Keratinocyte (primary cell): ENCODE measurements at regions not wholly inside any gene's neighbourhood (a gene's known extent, or its start where the extent isn't known, plus 50 kb on each side); places are given as distances from the start of the nearest gene placed in this dataset.
"Not testable (repeated sequence)": the region's sequence is repeated elsewhere in the genome, so short reads cannot be mapped to it uniquely, and the experiment has no call there.

Source experiments
- DNase-seq: peaks from one replicate; pipeline ENCODE4 v3.0.0-alpha.2; 2011; ENCODE audit warnings: low read depth, missing footprints, low spot score
- FAIRE-seq: peaks from 2 replicates; lab custom pipeline; 2011; peaks lifted over from hg19 to GRCh38; lab: Jason Lieb, UNC
- H2AFZ ChIP-seq: 2 replicates; pipeline ENCODE4 v1.6.0; 2012; ENCODE audit warnings: low read length, control low read depth, inconsistent platforms; ENCODE audit not compliant: control insufficient read depth
- H3K27ac ChIP-seq: 2 replicates; pipeline ENCODE4 v1.5.1; 2011; ENCODE audit warnings: low read length; ENCODE audit not compliant: control insufficient read depth, insufficient read depth
- H3K27me3 ChIP-seq: 3 replicates; pipeline ENCODE4 v1.6.0; 2011; ENCODE audit warnings: low read length; ENCODE audit not compliant: control insufficient read depth, insufficient read depth; ENCODE audit errors: extremely low read depth
- H3K36me3 ChIP-seq, 2 experiments: 2 replicates in 1 of 2; 3 replicates in 1 of 2; pipeline ENCODE4 v1.5.1; 2011; ENCODE audit warnings: low read length in 2 of 2, mild to moderate bottlenecking in 1 of 2; ENCODE audit not compliant: control insufficient read depth in 2 of 2, insufficient read depth in 2 of 2; ENCODE audit errors: extremely low read depth in 1 of 2
- H3K4me1 ChIP-seq: 3 replicates; pipeline ENCODE4 v1.5.1; 2011; ENCODE audit warnings: low read length; ENCODE audit not compliant: control insufficient read depth, insufficient read depth; ENCODE audit errors: extremely low read depth
- H3K4me2 ChIP-seq: 3 replicates; pipeline ENCODE4 v1.6.0; 2011; ENCODE audit warnings: low read depth, low read length; ENCODE audit not compliant: control insufficient read depth, insufficient read depth; ENCODE audit errors: extremely low read depth
- H3K4me3 ChIP-seq, 3 experiments: fragments of 200-600 bp in 1 of 3; sonication (generic) in 1 of 3; 2 replicates in 2 of 3; 3 replicates in 1 of 3; pipeline ENCODE4 v1.5.1; 2011 to 2016; ENCODE audit warnings: low read length in 3 of 3, mild to moderate bottlenecking in 3 of 3, control low read depth in 2 of 3, inconsistent platforms in 1 of 3, low read depth in 1 of 3, mixed read lengths in 1 of 3, mixed run types in 1 of 3, moderate library complexity in 1 of 3; ENCODE audit not compliant: control insufficient read depth in 2 of 3, insufficient read depth in 2 of 3; ENCODE audit errors: extremely low read depth in 1 of 3
- H3K79me2 ChIP-seq: 2 replicates; pipeline ENCODE4 v1.6.0; 2012; ENCODE audit warnings: low read length; ENCODE audit not compliant: control insufficient read depth, insufficient read depth
- H3K9ac ChIP-seq: 3 replicates; pipeline ENCODE4 v1.6.0; 2011; ENCODE audit warnings: low read length; ENCODE audit not compliant: control insufficient read depth, insufficient read depth; ENCODE audit errors: extremely low read depth
- H3K9me1 ChIP-seq: 3 replicates; pipeline ENCODE4 v1.6.0; 2011; ENCODE audit warnings: low read length; ENCODE audit not compliant: control insufficient read depth, insufficient read depth; ENCODE audit errors: extremely low read depth
- H3K9me3 ChIP-seq: 2 replicates; pipeline ENCODE4 v1.5.1; 2012; ENCODE audit warnings: low read depth, low read length; ENCODE audit not compliant: control insufficient read depth
- H4K20me1 ChIP-seq: 3 replicates; pipeline ENCODE4 v1.6.0; 2011; ENCODE audit warnings: low read length; ENCODE audit not compliant: control insufficient read depth, insufficient read depth; ENCODE audit errors: extremely low read depth
- EZH2 ChIP-seq: IDR thresholded peaks from one replicate; pipeline ENCODE4 v1.6.1; 2012; ENCODE audit warnings: inconsistent platforms, mild to moderate bottlenecking, low read length, moderate library complexity
- dilution Hi-C: fragments of 300-500 bp; cut with MboI; formaldehyde crosslinking; loops from one replicate; pipeline ENCODE4 v1.7.0; 2020; ENCODE audit warnings: low sequenced_read_pairs; ENCODE audit not compliant: extremely low pct_ligation_motif_present
- TF ChIP-seq, protein P1 (sequence below), 3 experiments: IDR thresholded peaks in 1 of 3; conservative IDR thresholded peaks in 1 of 3; optimal IDR thresholded peaks in 1 of 3; 2 replicates in 2 of 3; 3 replicates in 1 of 3; pipeline versions ENCODE3 to v1.5.1; 2011; ENCODE audit warnings: low read length in 3 of 3, mild to moderate bottlenecking in 3 of 3, moderate library complexity in 2 of 3, control low read depth in 1 of 3, inconsistent platforms in 1 of 3; ENCODE audit not compliant: insufficient read depth in 2 of 3; ENCODE audit errors: extremely low read depth in 1 of 3

DNA sequence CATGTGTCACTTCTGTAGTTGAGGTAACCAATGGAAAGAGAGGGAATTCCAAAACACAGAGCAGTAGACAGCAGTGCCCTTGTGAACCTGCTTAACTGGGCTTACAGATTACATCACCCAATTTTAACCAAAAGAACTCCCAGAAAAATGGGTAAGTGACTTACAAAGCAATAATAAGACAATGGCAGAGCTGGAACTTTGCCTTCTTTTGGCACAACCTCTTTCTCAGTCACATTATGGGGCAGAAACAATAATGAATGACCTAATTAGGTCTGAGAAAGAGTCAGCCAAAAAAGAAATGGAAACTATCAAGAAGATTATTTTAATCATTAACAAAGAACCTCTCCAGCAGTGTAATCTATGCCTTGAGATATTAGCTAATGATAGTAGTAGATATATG is 146.5 kb downstream of the SPATA31D1 start:
- Histone ChIP-seq H3K4me3 (no peak overlapping the region), H3K27ac (no peak overlapping the region), H3K4me1 (no peaks in the 10 kb centered on the region), H3K27me3 (no peaks in the 10 kb centered on the region), H3K9me1 (no peaks in the 10 kb centered on the region), H4K20me1 (no peaks in the 10 kb centered on the region), H3K9ac (no peak overlapping the region), H2AFZ (no peak overlapping the region), H3K4me2 (no peak overlapping the region), H3K79me2 (no peaks in the 10 kb centered on the region), H3K36me3 (no peaks in the 10 kb centered on the region), H3K9me3 (no peaks in the 10 kb centered on the region)
- TF ChIP-seq, protein P1, sequence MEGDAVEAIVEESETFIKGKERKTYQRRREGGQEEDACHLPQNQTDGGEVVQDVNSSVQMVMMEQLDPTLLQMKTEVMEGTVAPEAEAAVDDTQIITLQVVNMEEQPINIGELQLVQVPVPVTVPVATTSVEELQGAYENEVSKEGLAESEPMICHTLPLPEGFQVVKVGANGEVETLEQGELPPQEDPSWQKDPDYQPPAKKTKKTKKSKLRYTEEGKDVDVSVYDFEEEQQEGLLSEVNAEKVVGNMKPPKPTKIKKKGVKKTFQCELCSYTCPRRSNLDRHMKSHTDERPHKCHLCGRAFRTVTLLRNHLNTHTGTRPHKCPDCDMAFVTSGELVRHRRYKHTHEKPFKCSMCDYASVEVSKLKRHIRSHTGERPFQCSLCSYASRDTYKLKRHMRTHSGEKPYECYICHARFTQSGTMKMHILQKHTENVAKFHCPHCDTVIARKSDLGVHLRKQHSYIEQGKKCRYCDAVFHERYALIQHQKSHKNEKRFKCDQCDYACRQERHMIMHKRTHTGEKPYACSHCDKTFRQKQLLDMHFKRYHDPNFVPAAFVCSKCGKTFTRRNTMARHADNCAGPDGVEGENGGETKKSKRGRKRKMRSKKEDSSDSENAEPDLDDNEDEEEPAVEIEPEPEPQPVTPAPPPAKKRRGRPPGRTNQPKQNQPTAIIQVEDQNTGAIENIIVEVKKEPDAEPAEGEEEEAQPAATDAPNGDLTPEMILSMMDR (optimal IDR thresholded peaks at IDR 0.05 in 1 of 3, IDR thresholded peaks at IDR 0.05 in 1 of 3, conservative IDR thresholded peaks at IDR 0.05 in 1 of 3; ENCODE audit: extremely low read depth in 1 of 3, insufficient read depth in 2 of 3, low read length in 3 of 3) = no peak
- TF ChIP-seq EZH2 = no peak
- FAIRE-seq = no peak
- no peak for DNase-seq
- dilution Hi-C loops = no loop called here

DNA sequence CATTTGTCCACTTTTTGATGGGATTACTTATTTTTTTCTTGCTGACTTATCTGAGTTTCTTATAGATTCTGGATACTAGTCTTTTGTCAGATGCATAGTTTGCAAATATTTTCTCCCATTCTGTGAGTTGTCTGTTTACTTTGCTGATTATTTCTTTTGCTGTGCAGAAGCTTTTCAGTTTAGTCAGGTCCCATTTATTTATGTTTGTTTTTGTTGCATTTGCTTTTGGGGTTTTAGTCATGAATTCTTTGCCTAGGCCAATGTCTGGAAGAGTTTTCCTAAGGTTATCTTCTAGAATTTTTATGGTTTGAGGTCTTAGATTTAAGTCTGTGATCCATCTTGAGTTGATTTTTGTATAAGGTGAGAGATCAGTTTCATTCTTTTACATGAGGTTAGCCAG is 149.5 kb downstream of the SPATA31D1 start:
- FAIRE-seq, H3K9me1 ChIP-seq, H3K4me3 ChIP-seq, H3K9me3 ChIP-seq, H3K79me2 ChIP-seq, H3K27me3 ChIP-seq, H3K27ac ChIP-seq, DNase-seq, H3K4me2 ChIP-seq, H3K4me1 ChIP-seq, dilution Hi-C loops, H3K36me3 ChIP-seq, H3K9ac ChIP-seq, H4K20me1 ChIP-seq, H2AFZ ChIP-seq: not testable (repeated sequence)

DNA sequence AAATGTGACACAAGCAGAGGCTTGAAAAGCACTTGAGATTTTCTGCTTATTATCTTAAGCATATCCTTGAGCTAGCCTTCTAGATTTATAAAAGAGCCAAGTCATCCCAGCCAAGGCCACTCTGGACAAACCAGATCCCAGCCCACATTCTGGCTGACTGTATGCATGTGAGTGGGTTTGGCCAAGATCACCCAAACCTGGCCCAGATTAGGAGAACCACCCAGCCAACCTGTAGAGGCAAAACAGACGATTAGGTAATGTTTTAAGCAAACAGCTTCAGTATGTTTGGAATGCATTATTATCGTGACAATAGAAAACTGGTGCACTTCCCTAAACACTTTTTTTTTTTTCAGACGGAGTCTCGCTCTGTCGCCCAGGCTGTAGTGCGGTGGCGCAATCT is 151.9 kb downstream of the SPATA31D1 start:
- no peaks in the 10 kb centered on the region for H3K79me2 ChIP-seq
- H3K4me2 ChIP-seq = no peak overlapping the region
- H3K9ac ChIP-seq = no peak overlapping the region
- H3K9me1 ChIP-seq = no peaks in the 10 kb centered on the region
- H3K36me3 ChIP-seq = no peaks in the 10 kb centered on the region
- DNase-seq = no peak
- H3K27ac ChIP-seq = no peak overlapping the region
- TF ChIP-seq EZH2 = no peak
- TF ChIP-seq, protein P1 (optimal IDR thresholded peaks at IDR 0.05 in 1 of 3, IDR thresholded peaks at IDR 0.05 in 1 of 3, conservative IDR thresholded peaks at IDR 0.05 in 1 of 3; ENCODE audit: extremely low read depth in 1 of 3, insufficient read depth in 2 of 3, low read length in 3 of 3) = no peak
- H3K4me1 ChIP-seq = no peaks in the 10 kb centered on the region
- H2AFZ ChIP-seq = no peak overlapping the region
- no peaks in the 10 kb centered on the region for H3K9me3 ChIP-seq
- no peak for FAIRE-seq
- H3K27me3 ChIP-seq = no peaks in the 10 kb centered on the region
- dilution Hi-C loops = no loop called here
- H4K20me1 ChIP-seq = no peaks in the 10 kb centered on the region
- H3K4me3 ChIP-seq = no peak overlapping the region
